ENCODE measurements at regions not wholly inside any gene's neighbourhood (a gene's known extent, or its start where the extent isn't known, plus 50 kb on each side); places are given as distances from the start of the nearest gene placed in this dataset.

- TF ChIP-seq CTCF (IDR thresholded peaks at IDR 0.05) (no peak), POLR2A (IDR thresholded peaks at IDR 0.05) (no peak)
Observed at GRCh38 chr13:85653681-85654080, 145.5 kb downstream of the SLITRK6 start.
